Neural progenitor cell (in vitro differentiated cells): ENCODE measurements at regions not wholly inside any gene's neighbourhood (a gene's known extent, or its start where the extent isn't known, plus 50 kb on each side); places are given as distances from the start of the nearest gene placed in this dataset. TPM values are rescaled to one million over a fixed set of nuclear protein-coding genes. Genes with fewer than 3 reads are reported as not detected.

Experiments used
- DNase-seq: peaks from one replicate; pipeline ENCODE4 v3.0.0-alpha.2; 2016; ENCODE audit warnings: low spot score
- H2AFZ ChIP-seq: fragments of 200-600 bp; sonication (generic); replicated peaks from 2 replicates; pipeline ENCODE4 v1.6.1; 2016; ENCODE audit warnings: antibody characterized with exemption
- H3F3A ChIP-seq: fragments of 200-600 bp; sonication (generic); 2 replicates; pipeline ENCODE4 v1.6.1; 2016; ENCODE audit warnings: antibody characterized with exemption, low read depth
- H3K27ac ChIP-seq: fragments of 200-600 bp; sonication (generic); 2 replicates; pipeline ENCODE4 v1.5.1; 2016; ENCODE audit warnings: mild to moderate bottlenecking
- H3K27me3 ChIP-seq: fragments of 200-600 bp; sonication (generic); 2 replicates; pipeline ENCODE4 v1.6.1; 2016; ENCODE audit warnings: mild to moderate bottlenecking, moderate library complexity
- H3K36me3 ChIP-seq: fragments of 200-600 bp; sonication (generic); 2 replicates; pipeline ENCODE4 v1.5.1; 2016
- H3K4me1 ChIP-seq: fragments of 200-600 bp; sonication (generic); 2 replicates; pipeline ENCODE4 v1.6.1; 2016; ENCODE audit warnings: mixed run types
- H3K4me2 ChIP-seq: fragments of 200-600 bp; sonication (generic); 2 replicates; pipeline ENCODE4 v1.6.1; 2016
- H3K4me3 ChIP-seq: fragments of 200-600 bp; sonication (generic); 2 replicates; pipeline ENCODE4 v1.5.1; 2016
- H3K79me2 ChIP-seq: fragments of 200-600 bp; sonication (generic); 2 replicates; pipeline ENCODE4 v1.6.1; 2016; ENCODE audit warnings: low read depth
- H3K9ac ChIP-seq: fragments of 200-600 bp; sonication (generic); 2 replicates; pipeline ENCODE4 v1.6.1; 2016
- H3K9me3 ChIP-seq: fragments of 200-600 bp; sonication (generic); 2 replicates; pipeline ENCODE4 v1.5.1; 2016; ENCODE audit warnings: low read depth
- H4K20me1 ChIP-seq: fragments of 200-600 bp; sonication (generic); 2 replicates; pipeline ENCODE4 v1.6.1; 2016; ENCODE audit warnings: low read depth
- H3K27ac Mint-ChIP-seq: 3 replicates; pipeline ENCODE4 v1.8.0; 2021; ENCODE audit warnings: mixed read lengths
- H3K27me3 Mint-ChIP-seq: 2 replicates; pipeline ENCODE4 v1.8.0; 2022; ENCODE audit warnings: low read depth, mild to moderate bottlenecking, inconsistent platforms, moderate library complexity, mixed read lengths; ENCODE audit not compliant: insufficient read depth
- H3K36me3 Mint-ChIP-seq: 3 replicates; pipeline ENCODE4 v1.8.0; 2021; ENCODE audit warnings: mixed read lengths
- H3K4me1 Mint-ChIP-seq: 3 replicates; pipeline ENCODE4 v1.8.0; 2021; ENCODE audit warnings: mixed read lengths
- H3K4me3 Mint-ChIP-seq: 3 replicates; pipeline ENCODE4 v1.8.0; 2021; ENCODE audit warnings: mild to moderate bottlenecking, moderate library complexity, mixed read lengths
- H3K9me3 Mint-ChIP-seq: 3 replicates; pipeline ENCODE4 v1.8.0; 2020; ENCODE audit warnings: mixed read lengths
- EZH2 ChIP-seq: fragments of 200-600 bp; sonication (generic); IDR thresholded peaks from 2 replicates; pipeline ENCODE4 v1.6.1; 2017; ENCODE audit warnings: antibody characterized with exemption, mild to moderate bottlenecking, moderate library complexity
- EZH2phosphoT487 ChIP-seq: fragments of 200-600 bp; sonication (generic); IDR thresholded peaks from 2 replicates; pipeline ENCODE4 v1.6.1; 2017; ENCODE audit warnings: antibody characterized with exemption
- microRNA-seq: library from miRNA; unstranded; fragments of <30 nt; microRNA quantifications from one replicate; pipeline ENCODE4, GENCODE V29; 2016
- small RNA-seq: library from RNA; depleted of rRNA; stranded (forward); fragments of <200 nt; gene quantifications from one replicate; pipeline ENCODE3, GENCODE V24; 2015
- TF ChIP-seq, protein P1 (sequence below): fragments of 200-600 bp; sonication (generic); IDR thresholded peaks from 2 replicates; pipeline ENCODE4 v1.5.1; 2017; ENCODE audit warnings: antibody characterized with exemption, mild to moderate bottlenecking

DNA sequence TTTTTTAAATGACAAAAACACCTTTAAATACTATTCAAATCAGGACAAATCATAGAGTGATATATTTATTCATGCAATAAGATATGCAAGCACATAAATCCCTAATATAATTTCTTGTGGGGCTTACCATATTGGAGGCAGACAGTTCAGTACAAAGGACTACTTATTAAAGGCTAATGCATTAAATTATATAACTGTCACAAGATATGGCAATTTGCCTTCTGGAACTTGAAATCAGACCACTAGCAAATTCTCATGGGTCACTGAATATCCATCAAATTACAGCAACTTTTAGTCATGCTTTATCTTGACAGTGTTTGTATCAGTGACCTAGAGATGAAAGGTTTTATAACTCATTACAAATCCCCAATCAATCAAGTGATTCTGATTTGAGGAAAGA lies 54.1 kb upstream of the NCAM2 start:
- Histone ChIP-seq H3K27ac (no peak overlapping the region), H3K9ac (no peak overlapping the region), H2AFZ (no peak overlapping the region), H3K79me2 (no peaks in the 10 kb centered on the region), H3K4me1 (no peaks in the 10 kb centered on the region), H3K9me3 (no peaks in the 10 kb centered on the region), H4K20me1 (no peaks in the 10 kb centered on the region), H3K27me3 (no peaks in the 10 kb centered on the region), H3K36me3 (no peaks in the 10 kb centered on the region), H3F3A (no peaks in the 10 kb centered on the region), H3K4me3 (no peak overlapping the region), H3K4me2 (no peak overlapping the region)
- Mint-ChIP-seq H3K4me1 (no peaks in the 10 kb centered on the region), H3K9me3 (no peaks in the 10 kb centered on the region), H3K27me3 (no peaks in the 10 kb centered on the region), H3K4me3 (no peak overlapping the region), H3K36me3 (no peaks in the 10 kb centered on the region), H3K27ac (no peak overlapping the region)
- TF ChIP-seq EZH2phosphoT487, result no peak
- TF ChIP-seq, protein P1, sequence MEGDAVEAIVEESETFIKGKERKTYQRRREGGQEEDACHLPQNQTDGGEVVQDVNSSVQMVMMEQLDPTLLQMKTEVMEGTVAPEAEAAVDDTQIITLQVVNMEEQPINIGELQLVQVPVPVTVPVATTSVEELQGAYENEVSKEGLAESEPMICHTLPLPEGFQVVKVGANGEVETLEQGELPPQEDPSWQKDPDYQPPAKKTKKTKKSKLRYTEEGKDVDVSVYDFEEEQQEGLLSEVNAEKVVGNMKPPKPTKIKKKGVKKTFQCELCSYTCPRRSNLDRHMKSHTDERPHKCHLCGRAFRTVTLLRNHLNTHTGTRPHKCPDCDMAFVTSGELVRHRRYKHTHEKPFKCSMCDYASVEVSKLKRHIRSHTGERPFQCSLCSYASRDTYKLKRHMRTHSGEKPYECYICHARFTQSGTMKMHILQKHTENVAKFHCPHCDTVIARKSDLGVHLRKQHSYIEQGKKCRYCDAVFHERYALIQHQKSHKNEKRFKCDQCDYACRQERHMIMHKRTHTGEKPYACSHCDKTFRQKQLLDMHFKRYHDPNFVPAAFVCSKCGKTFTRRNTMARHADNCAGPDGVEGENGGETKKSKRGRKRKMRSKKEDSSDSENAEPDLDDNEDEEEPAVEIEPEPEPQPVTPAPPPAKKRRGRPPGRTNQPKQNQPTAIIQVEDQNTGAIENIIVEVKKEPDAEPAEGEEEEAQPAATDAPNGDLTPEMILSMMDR, result no peak
- TF ChIP-seq EZH2, result no peak
- DNase-seq, result no peak

DNA sequence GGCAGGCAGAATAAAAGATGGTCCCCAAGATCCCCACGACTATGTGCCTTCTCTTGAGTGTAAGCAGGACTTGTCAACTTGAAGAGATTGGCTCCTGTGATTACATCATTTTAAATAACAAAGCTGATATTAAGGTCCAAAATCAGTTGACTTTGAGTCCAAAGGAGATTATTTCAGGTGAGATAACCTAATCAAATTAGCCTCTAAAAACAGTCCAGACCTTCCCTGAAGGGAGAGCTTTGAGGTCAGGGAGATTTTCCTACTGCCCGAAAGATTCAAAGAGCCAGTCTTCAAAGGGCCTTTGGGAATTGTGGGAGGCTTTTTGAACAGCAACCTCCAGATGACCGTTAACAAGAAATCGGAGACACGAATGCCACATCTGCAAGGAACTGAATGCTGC lies 51.5 kb upstream of the NCAM2 start:
- Mint-ChIP-seq H3K4me1 (no peaks in the 10 kb centered on the region), H3K4me3 (no peak overlapping the region), H3K27me3 (no peaks in the 10 kb centered on the region), H3K36me3 (no peaks in the 10 kb centered on the region), H3K9me3 (no peaks in the 10 kb centered on the region), H3K27ac (no peak overlapping the region)
- Histone ChIP-seq H3K4me3 (no peak overlapping the region), H3K79me2 (no peaks in the 10 kb centered on the region), H3K27ac (no peak overlapping the region), H3K4me1 (no peaks in the 10 kb centered on the region), H3F3A (no peaks in the 10 kb centered on the region), H3K27me3 (no peaks in the 10 kb centered on the region), H2AFZ (peak overlapping the region; percentile 61), H3K9me3 (no peaks in the 10 kb centered on the region), H3K4me2 (no peak overlapping the region), H4K20me1 (no peaks in the 10 kb centered on the region), H3K9ac (no peak overlapping the region), H3K36me3 (no peaks in the 10 kb centered on the region)
- TF ChIP-seq EZH2, result no peak
- no peak for TF ChIP-seq EZH2phosphoT487
- TF ChIP-seq, protein P1, result no peak
- DNase-seq, result no peak

Small RNA genes in the stretch of these regions (microRNA-seq; reads per million reads assigned to microRNA genes)
- gene MIR548X, result not detected

Small RNA genes in the stretch of these regions (small RNA-seq; reads per million reads assigned to genes)
- not detected for gene AL157359.3
- not detected for gene AP001506.1
- gene MIR548X, result not detected
- gene RN7SKP147, result not detected
- gene RNU1-139P, result not detected
- gene RNU6-772P, result not detected
- gene RPL37P4, result not detected
